ENCODE measurements at regions not wholly inside any gene's neighbourhood (a gene's known extent, or its start where the extent isn't known, plus 50 kb on each side); places are given as distances from the start of the nearest gene placed in this dataset.
"Not testable (repeated sequence)": the region's sequence is repeated elsewhere in the genome, so short reads cannot be mapped to it uniquely, and the experiment has no call there.

DNA sequence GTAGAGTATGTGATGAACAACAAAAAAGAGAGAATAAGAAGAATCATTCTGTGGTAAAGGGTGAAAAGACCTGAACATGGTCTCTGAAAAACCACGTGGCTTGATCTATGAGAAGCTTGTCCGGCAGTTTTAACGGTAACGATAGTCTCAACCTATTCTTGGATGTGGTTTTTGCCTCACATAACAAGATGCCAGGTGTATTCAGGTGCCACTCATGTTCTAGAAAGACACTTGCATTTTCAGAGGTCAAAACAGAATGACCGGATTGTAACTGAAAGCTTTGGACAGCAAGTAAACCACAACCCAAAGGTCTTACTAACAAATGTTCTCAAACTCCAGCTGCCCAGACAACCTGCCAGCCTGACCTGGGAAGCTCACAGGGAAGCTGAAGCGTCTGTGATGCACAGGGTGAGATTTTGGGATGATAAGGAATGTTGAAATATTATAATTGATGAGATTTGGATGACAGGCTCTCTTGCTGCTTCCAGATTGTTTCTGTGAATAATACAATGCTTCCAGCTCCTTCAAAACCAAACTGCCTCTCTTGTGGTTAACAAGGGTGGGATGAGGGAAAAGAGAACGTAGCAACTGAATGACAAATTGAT lies 137.4 kb upstream of the GRB10 start:
- no peak for DNase-seq (ENCODE audit: low read depth in 3 of 3)

DNA sequence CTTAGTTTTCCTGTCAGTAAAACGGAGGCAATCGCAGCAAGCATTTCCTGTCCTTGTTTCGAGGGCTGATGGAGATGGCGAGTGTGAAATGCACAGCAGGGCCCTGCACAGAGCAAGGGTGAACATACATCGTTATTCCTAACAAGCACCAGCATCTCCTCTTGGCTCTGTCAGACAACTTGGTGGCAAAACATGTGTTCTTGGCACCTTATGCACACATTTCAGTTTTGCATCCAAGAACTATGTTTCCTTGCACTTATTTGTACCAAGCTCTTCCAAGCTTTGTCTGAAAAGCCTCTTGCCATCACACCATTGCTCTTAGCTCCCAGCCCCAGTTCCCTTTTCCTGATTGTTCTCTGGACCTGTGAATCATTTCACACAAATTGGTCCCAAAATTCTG lies 132.9 kb upstream of the GRB10 start:
- DNase-seq (ENCODE audit: low read depth in 3 of 3) = no peak

DNA sequence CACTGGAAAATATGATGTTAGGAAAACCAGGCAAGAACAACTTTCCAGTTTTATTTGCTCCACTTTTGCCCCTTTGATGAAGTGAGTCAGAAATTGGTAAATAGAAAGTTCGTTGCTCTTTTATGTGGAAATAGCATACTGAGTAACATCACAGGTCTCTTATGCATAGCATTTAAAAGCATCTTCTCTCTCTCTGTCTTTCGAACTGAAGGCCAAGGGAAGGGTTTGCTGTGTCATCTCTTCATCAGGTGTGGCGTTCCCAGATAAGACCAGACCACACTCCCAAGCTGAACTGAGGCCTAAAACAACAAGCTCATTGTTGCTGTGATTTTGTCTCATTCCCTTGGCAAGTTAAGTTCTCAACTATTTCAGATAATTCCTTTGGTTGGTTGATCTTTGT lies 131.8 kb upstream of the GRB10 start:
- no peak for DNase-seq (ENCODE audit: low read depth in 3 of 3)

DNA sequence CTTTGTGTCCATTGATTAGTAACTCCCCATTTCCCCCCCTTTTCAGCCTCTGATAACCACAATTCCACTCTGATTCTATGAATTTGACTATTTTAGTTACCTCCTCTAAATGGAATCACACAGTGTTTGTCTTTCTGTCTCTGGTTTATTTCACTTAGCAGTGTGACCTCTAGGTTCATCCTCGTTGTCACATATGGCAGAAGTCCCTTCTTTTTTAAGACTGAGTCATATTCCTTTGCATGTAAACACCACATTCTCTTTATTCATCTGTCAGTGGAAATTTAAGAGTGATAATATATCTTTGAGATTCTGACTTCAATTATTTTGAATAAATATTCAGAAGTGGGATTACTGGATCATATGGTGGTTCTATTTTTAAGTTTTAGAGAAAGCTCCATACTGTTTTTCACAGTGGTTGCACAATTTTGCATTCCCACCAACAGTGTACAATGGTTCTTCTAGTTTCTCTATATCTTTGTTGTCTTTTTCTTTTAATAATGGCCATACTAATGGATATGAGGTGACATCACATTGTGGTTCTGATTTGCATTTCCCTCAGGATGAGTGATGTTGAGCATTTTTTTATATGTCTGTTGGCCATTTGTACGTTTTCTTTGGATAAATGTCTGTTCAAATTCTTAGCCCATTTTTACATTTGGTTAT lies 126.1 kb upstream of the GRB10 start:
- DNase-seq (ENCODE audit: low read depth in 3 of 3) = no peak

DNA sequence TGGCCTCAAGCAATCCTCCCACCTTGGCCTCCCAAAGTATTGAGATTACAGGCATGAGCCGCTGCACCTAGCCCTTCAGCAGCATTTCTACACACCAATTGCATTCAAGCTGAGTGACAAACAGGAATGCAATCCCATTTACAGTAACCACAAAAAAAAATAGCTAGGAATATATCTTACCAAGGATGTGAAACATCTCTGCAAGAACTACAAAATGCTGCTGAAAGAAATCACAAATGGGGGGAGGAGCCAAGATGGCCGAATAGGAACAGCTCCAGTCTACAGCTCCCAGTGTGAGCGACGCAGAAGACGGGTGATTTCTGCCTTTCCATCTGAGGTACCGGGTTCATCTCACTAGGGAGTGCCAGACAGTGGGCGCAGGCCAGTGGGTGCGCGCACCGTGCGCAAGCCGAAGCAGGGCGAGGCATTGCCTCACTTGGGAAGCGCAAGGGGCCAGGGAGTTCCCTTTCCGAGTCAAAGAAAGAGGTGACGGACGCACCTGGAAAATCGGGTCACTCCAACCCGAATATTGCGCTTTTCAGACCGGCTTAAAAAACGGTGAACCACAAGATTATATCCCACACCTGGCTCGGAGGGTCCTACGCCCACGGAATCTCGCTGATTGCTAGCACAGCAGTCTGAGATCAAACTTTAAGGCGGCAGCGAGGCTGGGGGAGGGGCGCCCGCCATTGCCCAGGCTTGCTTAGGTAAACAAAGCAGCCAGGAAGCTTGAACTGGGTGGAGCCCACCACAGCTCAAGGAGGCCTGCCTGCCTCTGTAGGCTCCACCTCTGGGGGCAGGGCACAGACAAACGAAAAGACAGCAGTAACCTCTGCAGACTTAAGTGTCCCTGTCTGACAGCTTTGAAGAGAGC lies 116.1 kb upstream of the GRB10 start:
- DNase-seq (ENCODE audit: low read depth in 3 of 3) = not testable (repeated sequence)

DNA sequence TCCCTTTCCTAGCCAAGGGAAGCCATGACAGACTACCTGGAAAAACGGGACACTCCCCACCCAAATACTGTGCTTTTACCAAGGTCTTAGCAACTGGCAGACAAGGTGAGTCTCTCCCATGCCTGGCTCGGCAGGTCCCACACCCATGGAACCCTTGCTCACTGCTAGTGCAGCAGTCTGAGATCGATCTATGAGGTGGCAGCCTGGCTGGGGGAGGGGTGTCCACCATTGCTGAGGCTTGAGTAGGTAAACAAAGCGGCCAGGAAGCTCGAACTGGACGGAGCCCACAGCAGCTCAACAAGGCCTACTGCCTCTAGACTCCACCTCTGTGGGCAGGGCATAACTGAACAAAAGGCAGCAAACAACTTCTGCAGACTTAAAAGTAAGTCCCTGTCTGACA lies 104.4 kb upstream of the GRB10 start:
- DNase-seq (ENCODE audit: low read depth in 3 of 3) = not testable (repeated sequence)

DNA sequence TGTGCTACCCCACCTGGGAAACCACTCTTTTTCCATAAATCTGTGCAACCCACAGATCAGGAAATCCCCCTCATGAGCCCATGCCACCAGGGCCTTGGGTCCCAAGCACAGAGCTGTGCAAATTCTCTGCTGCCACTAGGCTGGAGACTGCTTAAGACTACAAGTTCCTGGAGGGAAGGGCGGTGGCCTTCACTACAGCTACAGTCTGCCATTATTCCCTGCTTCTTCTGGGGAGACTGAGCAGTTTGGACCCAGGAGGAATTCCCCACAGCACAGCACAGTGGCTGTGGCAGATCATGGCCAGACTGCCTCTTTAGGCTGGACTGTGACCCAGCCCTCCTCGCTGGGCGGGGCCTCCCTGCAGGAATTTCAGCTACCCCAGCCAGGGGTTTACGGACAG lies 89.7 kb upstream of the GRB10 start:
- DNase-seq (ENCODE audit: low read depth in 3 of 3) = no peak

DNA sequence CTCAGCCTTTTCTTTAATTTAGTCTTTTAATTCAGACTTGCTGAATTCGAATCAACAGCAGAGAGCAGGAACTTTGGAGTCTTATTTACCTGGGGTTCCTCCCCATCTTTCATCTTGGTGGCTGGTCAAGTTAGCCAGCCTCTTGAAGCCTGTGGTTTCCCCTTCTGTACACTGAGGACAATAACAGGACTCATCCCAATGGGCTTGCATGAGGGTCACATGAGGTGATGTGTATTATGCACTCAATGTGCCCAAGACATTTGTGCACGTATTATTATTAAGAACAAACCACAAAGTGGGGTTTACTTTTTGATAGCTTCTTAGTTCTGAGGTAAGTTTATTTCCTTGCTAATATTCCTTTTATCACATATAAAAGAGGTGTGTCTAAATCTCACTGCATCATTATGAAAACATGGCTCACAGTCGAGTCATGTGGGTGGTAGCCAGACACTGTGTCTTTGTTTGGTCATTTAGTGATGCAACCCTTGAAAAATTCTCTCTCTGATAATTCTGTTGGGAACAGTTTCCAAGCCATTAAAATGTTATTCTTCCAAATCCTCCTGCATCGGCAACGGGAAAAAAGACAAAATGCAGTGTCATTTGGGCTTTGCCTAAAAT lies 86.5 kb upstream of the GRB10 start:
- no peak for DNase-seq (ENCODE audit: low read depth in 3 of 3)

DNA sequence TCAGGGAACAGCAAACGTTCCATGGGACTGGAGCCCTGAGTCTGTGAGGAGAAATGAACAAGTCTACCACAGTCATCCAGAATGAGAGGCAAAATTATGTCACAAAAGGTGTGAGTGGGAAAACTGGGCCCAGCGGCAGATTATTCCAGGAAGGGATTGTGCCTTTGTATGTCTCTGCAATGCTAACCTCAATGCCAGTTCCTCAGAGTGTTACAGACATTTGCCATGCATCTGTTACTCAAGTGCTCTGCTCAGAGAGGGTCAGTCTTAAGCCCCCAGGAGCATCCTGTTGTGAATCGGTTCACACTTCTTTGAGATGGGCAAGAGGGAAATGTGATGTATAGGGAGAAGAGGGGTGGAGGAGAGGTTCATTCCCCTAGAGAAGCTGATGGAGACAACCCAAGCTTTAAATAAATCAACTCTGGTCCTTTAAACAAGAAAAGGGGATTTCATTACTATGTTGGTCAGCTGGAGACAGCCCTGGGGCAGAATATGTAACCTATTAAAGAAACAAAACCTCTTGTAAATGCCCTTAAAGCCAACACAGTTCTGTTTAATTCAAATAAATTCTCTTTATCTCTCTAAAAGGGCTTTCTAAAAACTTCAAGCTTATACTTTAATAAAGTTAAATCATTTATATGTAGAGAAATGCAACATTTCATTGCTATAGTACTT lies 85.9 kb upstream of the GRB10 start:
- no peak for DNase-seq (ENCODE audit: low read depth in 3 of 3)

DNA sequence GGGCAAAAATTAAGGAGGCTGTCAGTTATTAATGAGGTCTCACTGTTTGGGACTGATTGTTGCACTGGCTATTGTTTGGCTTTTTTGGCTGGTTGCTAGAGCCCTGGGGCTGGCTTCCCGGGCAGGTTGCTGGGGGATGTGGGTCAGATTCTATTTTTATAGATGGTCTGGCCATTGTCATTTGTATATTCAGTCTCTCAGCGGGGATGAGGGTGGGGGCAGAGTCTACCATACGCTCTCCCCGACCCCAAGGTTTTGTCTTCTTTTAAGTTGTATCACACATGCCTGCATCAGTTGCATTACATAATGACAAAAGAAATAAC lies 84.3 kb upstream of the GRB10 start:
- DNase-seq (ENCODE audit: low read depth in 3 of 3) = no peak

DNA sequence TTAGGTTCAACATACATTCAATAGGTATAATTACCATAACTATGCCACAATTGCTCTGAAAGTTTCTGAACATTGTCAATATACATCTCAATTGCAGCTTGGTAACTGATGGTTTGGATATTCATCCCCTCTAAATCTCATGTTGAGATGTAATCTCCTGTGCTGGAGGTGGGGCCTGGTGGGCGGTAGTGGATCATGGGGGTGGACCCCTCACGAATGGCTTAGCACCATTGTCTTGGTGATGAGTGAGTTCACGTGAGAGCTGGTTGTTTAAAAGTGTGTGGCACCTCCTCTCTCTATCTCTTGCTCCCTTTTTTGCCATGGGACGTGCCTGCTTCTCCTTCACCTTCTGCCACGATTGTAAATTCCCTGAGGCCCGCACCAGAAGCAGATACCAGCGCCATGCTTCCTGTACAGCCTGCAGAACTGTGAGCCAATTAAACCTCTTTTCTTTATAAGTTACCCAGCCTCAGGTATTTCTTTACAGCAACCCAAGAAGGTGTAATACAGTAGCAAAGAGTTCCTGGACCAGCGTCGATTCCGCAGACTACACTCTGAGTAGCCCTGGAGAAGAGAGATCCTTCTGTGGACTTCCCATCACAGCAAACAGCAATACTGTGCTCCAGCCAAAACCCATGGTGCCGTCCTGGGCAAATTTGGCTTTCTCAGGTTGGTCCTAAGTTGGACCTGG lies 83.8 kb upstream of the GRB10 start:
- no peak for DNase-seq (ENCODE audit: low read depth in 3 of 3)

DNA sequence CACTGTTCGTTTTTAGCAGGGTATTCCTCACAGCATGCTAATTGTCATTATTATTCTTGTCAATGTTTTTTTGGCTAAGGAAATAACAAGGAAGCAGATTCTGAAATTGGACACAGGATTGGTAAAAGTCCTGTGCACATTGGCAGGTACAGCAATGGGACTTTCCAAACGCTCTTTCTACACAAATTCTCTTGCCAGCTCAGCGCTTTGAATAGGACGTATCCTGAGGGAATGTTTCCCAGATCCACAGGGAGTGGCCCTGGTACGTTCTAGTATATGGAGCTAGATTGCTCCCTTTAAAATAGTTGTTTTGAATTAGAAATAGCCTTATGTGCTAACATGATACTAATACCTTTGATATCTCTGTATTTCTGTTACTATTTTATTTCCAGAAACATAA lies 82.8 kb upstream of the GRB10 start:
- no peak for DNase-seq (ENCODE audit: low read depth in 3 of 3)

DNA sequence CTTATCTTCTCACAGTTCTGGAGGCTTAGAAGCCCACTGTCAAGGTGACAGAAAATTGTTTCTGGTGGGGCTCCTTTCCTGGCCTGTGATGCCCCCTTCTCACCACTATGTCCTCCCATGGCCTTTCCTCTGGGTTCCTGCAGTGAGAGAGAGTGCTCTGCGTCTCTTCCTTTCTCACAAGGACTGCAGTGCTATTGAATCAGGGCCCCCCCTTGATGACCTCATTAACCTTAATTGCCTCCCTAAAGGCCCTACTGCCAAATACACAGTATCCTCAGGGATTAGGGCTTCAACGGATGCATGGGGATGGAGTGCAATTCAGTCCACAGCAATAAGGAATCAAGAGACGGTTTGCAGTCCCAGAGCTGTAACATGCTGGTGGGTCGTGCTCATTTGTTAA lies 82.0 kb upstream of the GRB10 start:
- no peak for DNase-seq (ENCODE audit: low read depth in 3 of 3)

DNA sequence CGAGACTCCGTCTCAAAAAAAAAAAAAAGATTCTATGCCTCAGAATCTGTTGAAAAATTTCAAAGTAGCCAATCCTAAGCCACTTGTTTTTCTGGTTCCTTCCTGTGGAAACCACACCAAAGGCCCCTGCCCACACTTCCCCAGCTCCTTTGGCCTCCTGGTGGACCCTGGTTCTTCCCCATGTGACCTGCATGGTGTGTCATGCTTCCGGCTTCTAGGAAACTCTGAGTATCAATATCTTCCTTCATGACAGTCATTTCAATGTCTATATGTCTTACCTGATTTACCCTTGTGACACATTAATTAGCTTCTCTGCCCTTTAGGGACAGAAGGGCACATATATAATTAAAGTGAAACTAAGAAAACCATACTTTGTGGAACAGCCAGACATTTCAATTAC lies 80.4 kb upstream of the GRB10 start:
- DNase-seq (ENCODE audit: low read depth in 3 of 3) = no peak

DNA sequence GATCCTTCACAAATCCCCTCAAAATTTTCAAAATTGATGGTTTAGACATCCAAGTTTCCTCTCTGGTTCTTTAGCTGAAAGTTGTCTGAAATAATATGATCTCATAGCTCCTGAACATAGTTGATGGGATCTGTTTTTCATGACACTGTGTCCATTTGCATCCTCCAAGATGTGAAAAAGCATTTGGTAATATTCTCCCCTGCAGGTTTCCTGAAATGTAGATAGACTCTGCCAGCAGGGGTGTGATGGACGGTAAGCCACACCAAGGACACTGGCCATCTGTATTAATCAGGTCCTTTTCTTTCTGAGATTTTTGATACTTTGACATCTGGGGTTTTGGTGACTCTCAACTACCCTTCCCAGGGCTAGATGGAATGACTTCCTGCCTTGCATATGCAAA lies 79.6 kb upstream of the GRB10 start:
- DNase-seq (ENCODE audit: low read depth in 3 of 3) = no peak

DNA sequence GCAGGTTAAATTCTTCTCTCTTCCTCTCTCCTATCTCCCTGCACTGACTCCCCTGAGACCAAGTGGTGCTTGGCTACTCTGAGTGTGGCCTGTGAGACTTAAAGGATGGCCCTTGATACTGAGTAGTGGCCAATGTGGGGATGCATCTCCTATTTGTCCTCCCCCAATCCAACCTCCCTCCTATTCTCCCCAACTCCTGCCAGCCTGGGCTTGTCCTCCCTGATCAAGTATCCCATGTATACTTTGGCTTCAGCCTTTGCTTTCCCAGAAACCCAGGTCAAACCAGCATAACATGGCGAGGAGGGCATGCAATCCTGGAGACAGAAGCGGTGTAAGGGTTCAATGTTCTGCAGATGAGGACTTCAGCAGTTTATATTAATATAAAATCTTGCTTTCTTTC lies 77.9 kb upstream of the GRB10 start:
- DNase-seq (ENCODE audit: low read depth in 3 of 3) = no peak

DNA sequence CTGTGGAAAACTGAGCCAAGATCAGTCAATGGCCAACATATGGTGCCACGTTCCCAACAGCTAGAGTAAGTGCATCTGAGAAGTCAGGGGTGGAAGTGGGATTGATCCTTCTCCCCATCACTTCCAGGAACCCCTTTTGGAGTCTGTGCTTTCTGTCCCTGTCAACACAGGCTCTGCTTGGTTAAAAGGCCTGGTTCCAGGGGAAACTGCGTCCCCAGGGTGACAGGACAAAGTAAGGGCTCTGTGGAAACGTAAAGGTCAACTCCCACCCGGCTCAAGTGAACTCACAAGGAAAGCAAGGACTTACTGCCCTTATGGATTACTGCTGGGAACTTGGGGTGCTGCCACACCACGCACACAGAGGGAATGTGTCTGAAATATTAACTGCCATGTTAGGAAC lies 77.5 kb upstream of the GRB10 start:
- DNase-seq (ENCODE audit: low read depth in 3 of 3) = no peak

DNA sequence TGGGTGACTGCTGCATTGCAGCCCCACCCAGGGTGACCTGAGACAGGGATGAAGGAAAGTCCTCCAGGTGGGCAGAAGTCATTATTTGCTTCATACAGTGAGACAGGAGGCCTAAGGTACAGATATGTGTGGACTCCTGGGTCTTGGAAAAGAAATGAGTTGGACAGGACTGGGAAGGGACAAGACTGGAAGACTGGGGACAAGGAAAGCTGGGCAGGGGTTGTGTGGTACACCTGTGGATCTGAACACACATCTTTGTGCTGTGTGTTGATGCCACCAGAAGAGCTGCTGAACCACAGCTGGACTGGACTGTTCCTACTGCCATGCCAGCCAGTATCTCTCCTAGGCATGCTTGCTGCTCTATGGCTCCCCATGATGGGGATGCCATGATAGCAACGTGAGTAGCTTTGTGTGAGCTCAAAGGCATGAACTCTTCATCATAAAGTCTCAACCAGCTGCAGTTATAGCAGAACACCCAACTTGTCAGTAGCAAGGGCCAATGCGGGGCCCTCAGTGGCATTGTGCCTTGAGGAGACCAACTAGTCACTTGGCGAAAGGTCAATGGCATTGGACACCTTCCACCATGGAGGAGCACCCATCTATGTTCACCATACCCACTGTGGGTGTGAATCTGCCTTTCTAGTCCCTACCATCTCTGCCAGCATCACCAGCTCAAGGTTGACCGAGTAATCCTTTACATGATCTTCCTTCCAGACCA lies 76.0 kb upstream of the GRB10 start:
- DNase-seq (ENCODE audit: low read depth in 3 of 3) = no peak

DNA sequence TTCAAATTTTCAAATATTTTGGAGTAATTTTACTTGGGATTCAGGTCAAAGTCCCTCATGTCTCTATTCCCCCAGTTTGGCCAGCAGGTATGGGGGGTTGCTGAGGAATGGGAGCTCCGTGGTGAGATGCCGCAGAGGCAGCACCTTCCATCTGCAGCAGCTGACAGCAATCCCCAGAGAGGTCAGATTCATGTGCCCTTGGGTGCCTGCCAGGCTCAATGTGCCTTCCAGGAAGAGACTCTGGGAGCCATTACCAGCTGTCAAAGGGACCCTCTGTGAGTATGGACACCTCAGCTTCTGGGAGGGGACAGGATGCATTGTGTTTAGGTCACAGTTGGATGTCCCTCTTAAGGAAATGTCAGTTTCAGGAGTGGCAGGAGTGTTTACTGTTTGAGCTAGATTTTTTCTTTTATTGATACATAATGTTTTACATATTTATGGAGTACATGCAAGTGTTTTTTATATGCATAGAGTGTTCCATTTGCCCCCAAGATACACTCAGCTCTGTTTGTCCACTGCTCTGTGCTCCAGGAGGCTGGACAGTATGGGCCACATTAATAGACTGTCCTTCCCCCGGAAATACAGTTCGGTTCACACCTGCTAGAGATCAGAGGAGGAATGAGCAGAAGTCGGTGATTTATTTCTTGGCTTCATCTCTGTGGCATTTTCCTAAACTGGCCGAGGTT lies 75.3 kb upstream of the GRB10 start:
- DNase-seq (ENCODE audit: low read depth in 3 of 3) = no peak

DNA sequence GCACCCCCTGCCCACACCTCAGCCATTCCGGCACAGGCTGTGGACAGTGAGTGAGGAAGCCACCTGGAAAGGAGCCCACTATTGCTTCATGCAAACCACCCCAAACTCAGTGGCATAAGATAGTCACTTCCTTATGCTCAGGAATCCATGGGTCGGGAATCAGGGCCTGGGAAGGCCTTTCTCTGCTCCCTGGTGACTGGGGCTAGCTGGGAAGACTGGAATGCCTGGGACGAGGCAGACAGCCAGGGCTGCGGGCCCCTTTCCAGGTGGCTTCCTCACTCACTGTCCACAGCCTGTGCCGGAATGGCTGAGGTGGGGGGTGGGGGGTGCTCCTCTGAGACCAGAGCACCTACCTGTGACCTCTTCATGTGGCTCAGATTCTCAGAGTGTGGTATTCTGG lies 74.1 kb upstream of the GRB10 start:
- DNase-seq (ENCODE audit: low read depth in 3 of 3) = no peak
